ENCODE measurements at regions not wholly inside any gene's neighbourhood (a gene's known extent, or its start where the extent isn't known, plus 50 kb on each side); places are given as distances from the start of the nearest gene placed in this dataset.

- TF ChIP-seq EP300 (IDR thresholded peaks at IDR 0.05) (no peak), CTCF (IDR thresholded peaks at IDR 0.05) (no peak)
Observed at GRCh38 chr10:128898133-128898915, 568.7 kb upstream of the MGMT start.

Measured in ovary (tissue), 3 donors.